GM20000 (cell line): ENCODE measurements at regions not wholly inside any gene's neighbourhood (a gene's known extent, or its start where the extent isn't known, plus 50 kb on each side); places are given as distances from the start of the nearest gene placed in this dataset.

ENCODE experiments used
- DNase-seq: peaks from one replicate; pipeline ENCODE4 v3.0.0; 2012; ENCODE audit warnings: low spot score
- CTCF ChIP-seq: IDR thresholded peaks from 2 replicates; pipeline ENCODE4 v1.5.1; 2012; ENCODE audit warnings: mild to moderate bottlenecking, control low read depth; ENCODE audit errors: extremely low read depth, missing control alignments

DNA sequence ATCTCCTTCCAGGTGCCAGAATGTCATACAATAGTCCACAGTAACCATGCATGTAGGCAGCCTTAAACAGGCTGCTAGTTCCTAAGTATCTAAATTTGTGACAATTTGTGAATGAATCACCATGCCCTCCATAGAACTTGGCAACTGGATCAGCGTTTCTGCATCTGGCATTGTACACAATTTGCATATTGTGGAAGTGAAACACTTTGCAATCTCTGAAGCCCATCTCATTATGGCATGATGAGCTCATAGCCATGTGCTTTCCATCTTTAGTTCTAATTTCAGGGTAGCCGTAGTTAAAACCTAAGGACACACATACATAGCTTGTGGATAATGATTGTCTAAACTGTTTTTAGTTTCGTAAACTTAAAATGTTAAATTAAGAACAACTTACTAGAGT lies 573.6 kb downstream of the PPP4R3C start:
- DNase-seq, result no peak

DNA sequence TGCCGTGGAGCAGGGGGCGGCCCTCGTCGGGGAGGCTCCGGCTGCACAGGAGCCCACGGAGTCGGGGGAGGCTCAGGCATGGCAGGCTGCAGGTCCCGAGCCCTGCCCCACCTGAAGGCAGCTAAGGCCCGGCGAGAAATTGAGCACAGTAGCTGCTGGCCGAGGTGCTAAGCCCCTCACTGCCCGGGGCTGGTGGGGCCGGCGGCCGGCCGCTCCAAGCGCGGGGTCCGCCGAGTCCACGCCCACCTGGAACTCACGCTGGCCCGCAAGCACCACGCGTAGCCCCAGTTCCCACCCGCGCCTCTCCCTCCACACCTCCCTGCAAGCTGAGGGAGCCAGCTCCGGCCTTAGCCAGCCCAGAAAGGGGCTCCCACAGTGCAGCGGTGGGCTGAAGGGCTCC lies 589.4 kb downstream of the PPP4R3C start:
- no peak for TF ChIP-seq CTCF
- DNase-seq, result no peak

More for the DNA sequence above, 573.6 kb downstream of the PPP4R3C start:
- no peak for TF ChIP-seq CTCF

GRCh38 chrX:26871967-26872366 lies 591.2 kb downstream of the PPP4R3C start:
- TF ChIP-seq CTCF, result no peak
- no peak for DNase-seq

- peak; percentile 3 for DNase-seq
- no peak for TF ChIP-seq CTCF
Observed at GRCh38 chrX:26851981-26852380, 611.2 kb downstream of the PPP4R3C start.

- no peak for TF ChIP-seq CTCF
- DNase-seq, result no peak
Observed at GRCh38 chrX:26848511-26848910, 614.6 kb downstream of the PPP4R3C start.

- TF ChIP-seq CTCF, result no peak
- no peak for DNase-seq
Observed at GRCh38 chrX:26845056-26845455, 618.1 kb downstream of the PPP4R3C start.

DNA sequence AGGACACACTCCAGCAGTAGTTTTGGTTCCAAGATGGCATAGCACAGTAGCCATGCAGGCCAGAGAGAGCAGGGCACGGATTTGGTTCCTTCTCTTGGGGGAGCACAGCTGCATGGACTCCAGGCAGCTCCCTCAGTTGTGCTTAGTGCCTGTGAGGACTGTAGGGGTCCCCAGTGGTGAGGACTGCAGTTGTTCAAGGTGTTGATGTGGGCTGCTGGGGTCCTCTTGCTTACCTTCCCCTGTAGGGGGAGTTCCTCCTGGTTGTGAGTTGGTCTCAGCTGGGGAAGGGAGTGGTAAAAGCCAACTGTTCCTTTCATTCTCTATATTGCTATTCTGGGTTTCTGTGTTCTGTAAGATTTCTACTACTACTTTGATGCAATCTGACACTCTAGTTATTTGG lies 606.5 kb downstream of the MAGEB5 start:
- no peak for DNase-seq
- TF ChIP-seq CTCF, result no peak
